Body of pancreas (tissue), 4 donors: ENCODE measurements at regions not wholly inside any gene's neighbourhood (a gene's known extent, or its start where the extent isn't known, plus 50 kb on each side); places are given as distances from the start of the nearest gene placed in this dataset.

ENCODE experiments used
- ATAC-seq: fragments of 150-250 bp; one replicate; pipeline ENCODE4 v1.9.1; 2016
- DNase-seq, 4 donors: peaks; one replicate each; pipeline ENCODE4 v3.0.0-alpha.2; 2019
- H3K27ac ChIP-seq, 4 donors: fragments of 200-600 bp; sonication (generic); 1 replicate in 3 of 4; 2 replicates in 1 of 4; pipeline versions ENCODE4 v1.5.1 to v1.6.1; 2016 to 2019; ENCODE audit warnings: mild to moderate bottlenecking in 1 of 4, mixed read lengths in 1 of 4, moderate library complexity in 1 of 4
- H3K27me3 ChIP-seq, 2 donors: fragments of 200-600 bp; sonication (generic); one replicate each; pipeline ENCODE4 v1.6.0; 2016; ENCODE audit warnings: mild to moderate bottlenecking in 1 of 2
- H3K36me3 ChIP-seq, 2 donors: fragments of 200-600 bp; sonication (generic); replicated peaks in 1 of 2; 2 replicates each; pipeline ENCODE4 v1.5.1; 2016; ENCODE audit warnings: low read depth in 2 of 2; ENCODE audit not compliant: insufficient read depth in 1 of 2
- H3K4me1 ChIP-seq: fragments of 200-600 bp; sonication (generic); one replicate; pipeline ENCODE4 v1.6.0; 2016
- H3K4me3 ChIP-seq, 2 donors: fragments of 200-600 bp; sonication (generic); 1 replicate in 1 of 2; 2 replicates in 1 of 2; pipeline ENCODE4 v1.5.1; 2016 to 2019
- H3K9me3 ChIP-seq, 3 donors: fragments of 200-600 bp; sonication (generic); 1 replicate in 2 of 3; 2 replicates in 1 of 3; pipeline ENCODE4 v1.5.1; 2016
- CTCF ChIP-seq, 7 experiments: fragments of 450-650 bp in 4 of 7; fragments of 200-600 bp in 3 of 7; sonication (generic) in 3 of 7; IDR thresholded peaks; one replicate each; pipeline ENCODE4 v1.5.1; 2016 to 2019; ENCODE audit warnings: antibody characterized with exemption in 7 of 7
- POLR2A ChIP-seq, 3 donors: fragments of 450-650 bp; IDR thresholded peaks; one replicate each; pipeline ENCODE4 v1.6.1; 2016; ENCODE audit warnings: antibody characterized with exemption in 3 of 3, mild to moderate bottlenecking in 2 of 3
- WGBS, 2 donors: methylation state at CpG; one replicate each; pipeline ENCODE4 v1.1.5; 2017; 5-methylcytosine and 5-hydroxymethylcytosine counted together
- intact Hi-C: fragments of 100-400 bp; cut with DNase I; formaldehyde crosslinking; loops from one replicate; pipeline ENCODE4 v1.15.1; 2023

- Histone ChIP-seq H3K4me3 (no peak overlapping the region), H3K27ac (no peak overlapping the region), H3K4me1 (peaks cover 11% of the 10 kb centered on the region), H3K36me3 (no peaks in the 10 kb centered on the region), H3K27me3 (no peaks in the 10 kb centered on the region), H3K9me3 (no peaks in the 10 kb centered on the region)
- DNase-seq, result no peak
- 37 to 44% methylated on average over 2 of the region's 2 CpGs for WGBS, 2 donors
- ATAC-seq, result no peak
- TF ChIP-seq POLR2A (IDR thresholded peaks at IDR 0.05) (no peak), CTCF (IDR thresholded peaks at IDR 0.05) (no peak)
- intact Hi-C loops, result no loop called here
Observed at GRCh38 chr5:136528481-136529030, 163.2 kb upstream of the TRPC7 start.

DNA sequence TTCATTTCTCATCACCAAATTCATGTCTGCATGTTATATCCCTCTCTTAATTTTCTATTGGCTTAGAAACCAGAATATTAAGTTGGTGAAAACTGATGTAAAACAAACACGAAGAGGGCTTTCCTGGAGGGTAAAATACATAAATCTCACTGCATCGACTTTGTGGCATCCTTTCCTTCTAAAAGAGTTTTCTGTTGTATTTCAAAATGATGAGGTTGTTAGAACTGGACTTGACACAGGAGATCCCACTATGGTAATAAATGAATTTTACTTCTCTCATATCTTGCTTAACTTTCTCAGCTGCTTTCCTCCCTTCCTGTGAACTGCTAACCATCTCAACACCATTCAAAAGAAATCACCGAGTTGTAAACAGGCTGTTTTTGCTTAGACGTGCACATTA is 162.0 kb upstream of the TRPC7 start:
- 71 to 80% methylated on average over 4 of the region's 4 CpGs for WGBS, 2 donors
- no peak for ATAC-seq
- no peak for DNase-seq
- intact Hi-C loops, result no loop called here
- peaks cover 11% of the 10 kb centered on the region for H3K4me1 ChIP-seq
- no peaks in the 10 kb centered on the region for H3K36me3 ChIP-seq
- H3K9me3 ChIP-seq, result no peaks in the 10 kb centered on the region
- no peaks in the 10 kb centered on the region for H3K27me3 ChIP-seq
- H3K27ac ChIP-seq, result no peak overlapping the region
- H3K4me3 ChIP-seq, result no peak overlapping the region
- TF ChIP-seq CTCF (IDR thresholded peaks at IDR 0.05) (no peak), POLR2A (IDR thresholded peaks at IDR 0.05) (no peak)

DNA sequence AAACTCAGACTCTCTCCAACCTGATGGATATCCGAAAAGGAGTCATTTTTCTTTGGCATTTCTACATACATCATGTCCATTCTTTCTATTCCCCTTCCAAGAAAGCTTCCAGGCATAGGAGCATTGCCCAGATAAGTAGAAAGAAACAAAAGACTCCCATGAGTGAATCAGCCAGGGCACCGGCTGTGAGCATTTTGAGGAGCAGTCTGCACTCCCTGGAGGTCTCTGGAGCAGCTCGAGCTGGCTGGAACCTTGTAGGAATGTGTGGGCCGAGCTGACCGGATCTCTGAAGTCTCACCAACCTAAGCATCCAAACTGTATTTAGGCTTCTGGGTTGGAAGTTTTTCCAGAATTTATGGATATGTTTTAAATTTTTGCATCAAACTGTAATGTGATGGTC is 161.4 kb upstream of the TRPC7 start:
- 68 to 79% methylated on average over 5 of the region's 5 CpGs for WGBS, 2 donors
- no peaks in the 10 kb centered on the region for H3K36me3 ChIP-seq
- H3K27me3 ChIP-seq, result no peaks in the 10 kb centered on the region
- H3K4me1 ChIP-seq, result peaks cover 11% of the 10 kb centered on the region
- DNase-seq, result no peak
- no peak overlapping the region for H3K4me3 ChIP-seq
- intact Hi-C loops, result no loop called here
- no peak overlapping the region for H3K27ac ChIP-seq
- ATAC-seq, result no peak
- TF ChIP-seq POLR2A (IDR thresholded peaks at IDR 0.05), result no peak
- no peaks in the 10 kb centered on the region for H3K9me3 ChIP-seq

DNA sequence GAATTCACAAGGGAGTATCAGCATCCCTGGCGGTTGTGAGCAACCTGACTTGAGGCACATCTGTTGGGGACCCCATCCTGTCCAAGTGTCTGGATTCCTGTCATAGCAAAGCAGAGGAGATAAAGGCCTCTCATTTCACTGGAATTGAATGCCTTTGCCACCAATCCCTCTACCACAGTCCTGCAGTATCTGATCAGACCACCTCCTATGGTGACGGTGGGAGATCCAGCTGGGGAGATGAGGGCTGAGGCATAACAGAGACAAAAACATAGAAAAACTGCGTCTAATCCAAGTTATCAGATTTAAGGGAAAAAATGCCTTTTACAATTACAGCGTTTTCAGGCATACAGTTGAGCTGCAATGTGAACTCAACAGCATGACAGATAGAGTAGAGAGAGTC is 160.7 kb upstream of the TRPC7 start:
- Histone ChIP-seq H3K9me3 (no peaks in the 10 kb centered on the region), H3K4me1 (peaks cover 11% of the 10 kb centered on the region), H3K27ac (no peak overlapping the region), H3K27me3 (no peaks in the 10 kb centered on the region), H3K36me3 (no peaks in the 10 kb centered on the region), H3K4me3 (no peak overlapping the region)
- DNase-seq, result no peak
- 79 to 85% methylated on average over 4 of the region's 4 CpGs for WGBS, 2 donors
- no peak for ATAC-seq
- TF ChIP-seq POLR2A (IDR thresholded peaks at IDR 0.05), result no peak
- no peak for TF ChIP-seq CTCF (IDR thresholded peaks at IDR 0.05)
- intact Hi-C loops, result no loop called here

- ATAC-seq, result no peak
- Histone ChIP-seq H3K36me3 (no peaks in the 10 kb centered on the region), H3K27me3 (no peaks in the 10 kb centered on the region), H3K4me1 (peaks cover 11% of the 10 kb centered on the region), H3K9me3 (no peaks in the 10 kb centered on the region), H3K27ac (no peak overlapping the region), H3K4me3 (no peak overlapping the region)
- intact Hi-C loops, result no loop called here
- no peak for DNase-seq
- WGBS, 2 donors, result 48 to 60% methylated on average over 2 of the region's 2 CpGs
- TF ChIP-seq POLR2A (IDR thresholded peaks at IDR 0.05), result no peak
- TF ChIP-seq CTCF (IDR thresholded peaks at IDR 0.05), result no peak
Observed at GRCh38 chr5:136525597-136525996, 160.3 kb upstream of the TRPC7 start.
